Epithelial cell of esophagus (primary cell): ENCODE measurements at regions not wholly inside any gene's neighbourhood (a gene's known extent, or its start where the extent isn't known, plus 50 kb on each side); places are given as distances from the start of the nearest gene placed in this dataset.
A peak's percentile ranks its signal among the peaks of the same experiment; 100 is the strongest.

Experiments used
- DNase-seq: peaks from one replicate; pipeline ENCODE4 v3.0.0; 2010; ENCODE audit warnings: low read depth
- H3K4me3 ChIP-seq: 2 replicates; pipeline ENCODE4 v1.5.1; 2011; ENCODE audit warnings: mild to moderate bottlenecking, low read length, control low read depth
- CTCF ChIP-seq: IDR thresholded peaks from 2 replicates; pipeline ENCODE4 v1.5.1; 2011; ENCODE audit warnings: low read depth, mild to moderate bottlenecking, low read length, control low read depth, inconsistent platforms; ENCODE audit not compliant: insufficient read depth; ENCODE audit errors: missing control alignments

GRCh38 chr11:21931436-21932101 is 261.3 kb upstream of the ANO5 start:
- TF ChIP-seq CTCF = no peak
- no peak overlapping the region for H3K4me3 ChIP-seq
- DNase-seq = peak; percentile 15

GRCh38 chr11:21933095-21933494 is 259.8 kb upstream of the ANO5 start:
- DNase-seq = peak; percentile 3
- no peak for TF ChIP-seq CTCF
- H3K4me3 ChIP-seq = no peak overlapping the region

- no peak for TF ChIP-seq CTCF
- H3K4me3 ChIP-seq = no peak overlapping the region
- DNase-seq = no peak
These were observed 248.3 kb upstream of the ANO5 start for GRCh38 chr11:21944577-21944976.

- TF ChIP-seq CTCF = no peak
- H3K4me3 ChIP-seq = no peak overlapping the region
- peak; percentile 57 for DNase-seq
These were observed 244.0 kb upstream of the ANO5 start for GRCh38 chr11:21948876-21949275.

- no peak overlapping the region for H3K4me3 ChIP-seq
- no peak for TF ChIP-seq CTCF
- no peak for DNase-seq
These were observed 243.0 kb upstream of the ANO5 start for GRCh38 chr11:21949763-21950413.

- no peak overlapping the region for H3K4me3 ChIP-seq
- no peak for TF ChIP-seq CTCF
- DNase-seq = no peak
These were observed 229.9 kb upstream of the ANO5 start for GRCh38 chr11:21963013-21963412.

- no peak for DNase-seq
- H3K4me3 ChIP-seq = no peak overlapping the region
- TF ChIP-seq CTCF = no peak
These were observed 227.7 kb upstream of the ANO5 start for GRCh38 chr11:21965221-21965620.
